ENCODE measurements at regions not wholly inside any gene's neighbourhood (a gene's known extent, or its start where the extent isn't known, plus 50 kb on each side); places are given as distances from the start of the nearest gene placed in this dataset.

GRCh38 chr4:163955288-163955687 lies 460.8 kb downstream of the TMA16 start:
- DNase-seq (no peak), ATAC-seq (replicated peaks) (no peak)
- Mint-ChIP-seq H3K36me3 (ENCODE audit: insufficient read depth) (no peaks in the 10 kb centered on the region), H3K9me3 (peaks cover 0 to 5% of the 10 kb centered on the region in 2 donors), H3K27me3 (no peaks in the 10 kb centered on the region), H3K4me3 (no peak overlapping the region), H3K4me1 (ENCODE audit: low read depth in 2 of 2) (no peaks in the 10 kb centered on the region), H3K27ac (no peak overlapping the region)

GRCh38 chr4:163958751-163959150 lies 464.3 kb downstream of the TMA16 start:
- ATAC-seq (replicated peaks) (no peak), DNase-seq (no peak)
- Mint-ChIP-seq H3K27me3 (no peaks in the 10 kb centered on the region), H3K4me1 (ENCODE audit: low read depth in 2 of 2) (no peaks in the 10 kb centered on the region), H3K9me3 (peaks cover 0 to 5% of the 10 kb centered on the region in 2 donors), H3K36me3 (ENCODE audit: insufficient read depth) (no peaks in the 10 kb centered on the region), H3K4me3 (no peak overlapping the region), H3K27ac (no peak overlapping the region)

GRCh38 chr4:163959932-163960331 lies 465.4 kb downstream of the TMA16 start:
- no peaks in the 10 kb centered on the region for H3K4me1 Mint-ChIP-seq (ENCODE audit: low read depth in 2 of 2)
- no peak overlapping the region for H3K4me3 Mint-ChIP-seq
- no peaks in the 10 kb centered on the region for H3K36me3 Mint-ChIP-seq (ENCODE audit: insufficient read depth)
- ATAC-seq (replicated peaks) (no peak), DNase-seq (no peak)
- H3K27ac Mint-ChIP-seq: no peak overlapping the region
- peaks cover 3 to 5% of the 10 kb centered on the region in 2 donors for H3K9me3 Mint-ChIP-seq
- H3K27me3 Mint-ChIP-seq: no peaks in the 10 kb centered on the region

- H3K27ac Mint-ChIP-seq: no peak overlapping the region
- no peak for DNase-seq
- no peaks in the 10 kb centered on the region for H3K4me1 Mint-ChIP-seq (ENCODE audit: low read depth in 2 of 2)
- H3K36me3 Mint-ChIP-seq (ENCODE audit: insufficient read depth): no peaks in the 10 kb centered on the region
- H3K27me3 Mint-ChIP-seq: no peaks in the 10 kb centered on the region
- no peak for ATAC-seq (replicated peaks)
- no peak overlapping the region for H3K4me3 Mint-ChIP-seq
- H3K9me3 Mint-ChIP-seq: peaks cover 4 to 9% of the 10 kb centered on the region in 2 donors
These were observed 472.1 kb downstream of the TMA16 start for GRCh38 chr4:163966612-163967011.

- no peak for DNase-seq
- Mint-ChIP-seq H3K9me3 (peaks cover 4 to 9% of the 10 kb centered on the region in 2 donors), H3K27me3 (no peaks in the 10 kb centered on the region), H3K4me3 (no peak overlapping the region), H3K4me1 (ENCODE audit: low read depth in 2 of 2) (no peaks in the 10 kb centered on the region), H3K36me3 (ENCODE audit: insufficient read depth) (no peaks in the 10 kb centered on the region), H3K27ac (no peak overlapping the region)
- no peak for ATAC-seq (replicated peaks)
These were observed 472.8 kb downstream of the TMA16 start for GRCh38 chr4:163967263-163967662.

- DNase-seq: no peak
- H3K4me1 Mint-ChIP-seq (ENCODE audit: low read depth in 2 of 2): no peaks in the 10 kb centered on the region
- H3K9me3 Mint-ChIP-seq: peaks cover 4 to 9% of the 10 kb centered on the region in 2 donors
- H3K27ac Mint-ChIP-seq: no peak overlapping the region
- ATAC-seq (replicated peaks): no peak
- H3K27me3 Mint-ChIP-seq: no peaks in the 10 kb centered on the region
- H3K36me3 Mint-ChIP-seq (ENCODE audit: insufficient read depth): no peaks in the 10 kb centered on the region
- no peak overlapping the region for H3K4me3 Mint-ChIP-seq
These were observed 473.2 kb downstream of the TMA16 start for GRCh38 chr4:163967710-163968109.

GRCh38 chr4:163969291-163969690 lies 474.8 kb downstream of the TMA16 start:
- Mint-ChIP-seq H3K36me3 (ENCODE audit: insufficient read depth) (no peaks in the 10 kb centered on the region), H3K4me3 (no peak overlapping the region), H3K4me1 (ENCODE audit: low read depth in 2 of 2) (no peaks in the 10 kb centered on the region), H3K27me3 (no peaks in the 10 kb centered on the region), H3K27ac (no peak overlapping the region), H3K9me3 (peaks cover 4 to 9% of the 10 kb centered on the region in 2 donors)
- ATAC-seq (replicated peaks) (no peak), DNase-seq (no peak)

- Mint-ChIP-seq H3K36me3 (ENCODE audit: insufficient read depth) (no peaks in the 10 kb centered on the region), H3K27me3 (no peaks in the 10 kb centered on the region), H3K27ac (no peak overlapping the region), H3K4me3 (no peak overlapping the region), H3K9me3 (peaks cover 0 to 2% of the 10 kb centered on the region in 2 donors), H3K4me1 (ENCODE audit: low read depth in 2 of 2) (no peaks in the 10 kb centered on the region)
- ATAC-seq (replicated peaks): no peak
- DNase-seq: no peak
These were observed 482.1 kb downstream of the TMA16 start for GRCh38 chr4:163976588-163976987.

GRCh38 chr4:163988391-163988790 lies 493.9 kb downstream of the TMA16 start:
- no peak for ATAC-seq (replicated peaks)
- H3K9me3 Mint-ChIP-seq: peaks cover 0 to 10% of the 10 kb centered on the region in 2 donors
- H3K4me3 Mint-ChIP-seq: no peak overlapping the region
- H3K27ac Mint-ChIP-seq: no peak overlapping the region
- H3K36me3 Mint-ChIP-seq (ENCODE audit: insufficient read depth): no peaks in the 10 kb centered on the region
- no peak for DNase-seq
- H3K27me3 Mint-ChIP-seq: no peaks in the 10 kb centered on the region
- no peaks in the 10 kb centered on the region for H3K4me1 Mint-ChIP-seq (ENCODE audit: low read depth in 2 of 2)

- Mint-ChIP-seq H3K4me1 (ENCODE audit: low read depth in 2 of 2) (no peaks in the 10 kb centered on the region), H3K9me3 (peaks cover 0 to 10% of the 10 kb centered on the region in 2 donors), H3K4me3 (no peak overlapping the region), H3K27me3 (no peaks in the 10 kb centered on the region), H3K27ac (no peak overlapping the region), H3K36me3 (ENCODE audit: insufficient read depth) (no peaks in the 10 kb centered on the region)
- no peak for ATAC-seq (replicated peaks)
- no peak for DNase-seq
These were observed 494.4 kb downstream of the TMA16 start for GRCh38 chr4:163988865-163989264.

- Mint-ChIP-seq H3K27me3 (no peaks in the 10 kb centered on the region), H3K4me3 (no peak overlapping the region), H3K9me3 (peaks cover 0 to 10% of the 10 kb centered on the region in 2 donors), H3K4me1 (ENCODE audit: low read depth in 2 of 2) (no peaks in the 10 kb centered on the region), H3K36me3 (ENCODE audit: insufficient read depth) (no peaks in the 10 kb centered on the region), H3K27ac (no peak overlapping the region)
- ATAC-seq (replicated peaks): no peak
- no peak for DNase-seq
These were observed 496.9 kb downstream of the TMA16 start for GRCh38 chr4:163991298-163991865.

- DNase-seq (no peak), ATAC-seq (replicated peaks) (no peak)
- H3K9me3 Mint-ChIP-seq: peaks cover 0 to 16% of the 10 kb centered on the region in 2 donors
- no peaks in the 10 kb centered on the region for H3K36me3 Mint-ChIP-seq (ENCODE audit: insufficient read depth)
- H3K27me3 Mint-ChIP-seq: no peaks in the 10 kb centered on the region
- H3K4me3 Mint-ChIP-seq: no peak overlapping the region
- H3K4me1 Mint-ChIP-seq (ENCODE audit: low read depth in 2 of 2): no peaks in the 10 kb centered on the region
- H3K27ac Mint-ChIP-seq: no peak overlapping the region
These were observed 514.9 kb downstream of the TMA16 start for GRCh38 chr4:164009435-164009834.

GRCh38 chr4:164011791-164012190 lies 517.3 kb downstream of the TMA16 start:
- Mint-ChIP-seq H3K36me3 (ENCODE audit: insufficient read depth) (no peaks in the 10 kb centered on the region), H3K9me3 (peaks cover 4 to 17% of the 10 kb centered on the region in 2 donors), H3K4me1 (ENCODE audit: low read depth in 2 of 2) (no peaks in the 10 kb centered on the region), H3K4me3 (no peak overlapping the region), H3K27me3 (no peaks in the 10 kb centered on the region), H3K27ac (no peak overlapping the region)
- DNase-seq (no peak), ATAC-seq (replicated peaks) (no peak)

GRCh38 chr4:164012396-164013027 lies 518.0 kb downstream of the TMA16 start:
- no peaks in the 10 kb centered on the region for H3K36me3 Mint-ChIP-seq (ENCODE audit: insufficient read depth)
- DNase-seq (no peak), ATAC-seq (replicated peaks) (peak; percentile 36)
- no peak overlapping the region for H3K4me3 Mint-ChIP-seq
- H3K27ac Mint-ChIP-seq: no peak overlapping the region
- H3K27me3 Mint-ChIP-seq: no peaks in the 10 kb centered on the region
- no peaks in the 10 kb centered on the region for H3K4me1 Mint-ChIP-seq (ENCODE audit: low read depth in 2 of 2)
- H3K9me3 Mint-ChIP-seq: peaks cover 4 to 17% of the 10 kb centered on the region in 2 donors

Data from effector memory CD8-positive, alpha-beta T cell (primary cell).